HCT116 (cell line): ENCODE measurements at regions not wholly inside any gene's neighbourhood (a gene's known extent, or its start where the extent isn't known, plus 50 kb on each side); places are given as distances from the start of the nearest gene placed in this dataset.

Experiments used
- CEBPB ChIP-seq: IDR thresholded peaks from 2 replicates; pipeline ENCODE4 v1.6.1; 2012; ENCODE audit warnings: low read depth
- EGR1 ChIP-seq: IDR thresholded peaks from 2 replicates; pipeline ENCODE4 v1.6.1; 2012; ENCODE audit warnings: low read depth
- EZH2phosphoT487 ChIP-seq: fragments of 200-600 bp; IDR thresholded peaks from 2 replicates; pipeline ENCODE4 v1.6.1; 2018; ENCODE audit warnings: antibody characterized with exemption, borderline replicate concordance
- FOSL1 ChIP-seq: IDR thresholded peaks from 2 replicates; pipeline ENCODE4 v1.6.1; 2012; ENCODE audit warnings: low read depth
- POLR2A ChIP-seq: IDR thresholded peaks from 2 replicates; pipeline ENCODE4 v1.7.0; 2011; ENCODE audit warnings: borderline replicate concordance; ENCODE audit not compliant: insufficient read depth, insufficient read length; ENCODE audit errors: extremely low read depth
- POLR2AphosphoS5 ChIP-seq: IDR thresholded peaks from 2 replicates; pipeline ENCODE4 v1.6.1; 2011; ENCODE audit warnings: mild to moderate bottlenecking, low read depth, low read length, moderate library complexity
- SP1 ChIP-seq: IDR thresholded peaks from 2 replicates; pipeline ENCODE4 v1.6.1; 2012; ENCODE audit warnings: low read depth
- ZNF274 ChIP-seq: fragments of 200-500 bp; sonication (Bioruptor generic); IDR thresholded peaks from 2 replicates; pipeline ENCODE4 v1.6.1; 2014; ENCODE audit warnings: mild to moderate bottlenecking, low read depth, low read length, inconsistent platforms
- TF ChIP-seq, protein P1 (sequence below), 3 experiments: fragments of 200-600 bp in 1 of 3; sonication (generic) in 1 of 3; IDR thresholded peaks in 2 of 3; conservative IDR thresholded peaks in 1 of 3; 2 replicates each; pipeline ENCODE4 v1.5.1; 2012 to 2017; ENCODE audit warnings: low read depth in 2 of 3, low read length in 2 of 3, antibody characterized with exemption in 1 of 3, borderline replicate concordance in 1 of 3, control low read depth in 1 of 3, mild to moderate bottlenecking in 1 of 3, mixed read lengths in 1 of 3, mixed run types in 1 of 3, moderate library complexity in 1 of 3; ENCODE audit not compliant: insufficient read depth in 1 of 3
- TF ChIP-seq, protein P2 (sequence below): IDR thresholded peaks from 2 replicates; pipeline ENCODE4 v1.6.1; 2012; ENCODE audit warnings: low read depth

DNA sequence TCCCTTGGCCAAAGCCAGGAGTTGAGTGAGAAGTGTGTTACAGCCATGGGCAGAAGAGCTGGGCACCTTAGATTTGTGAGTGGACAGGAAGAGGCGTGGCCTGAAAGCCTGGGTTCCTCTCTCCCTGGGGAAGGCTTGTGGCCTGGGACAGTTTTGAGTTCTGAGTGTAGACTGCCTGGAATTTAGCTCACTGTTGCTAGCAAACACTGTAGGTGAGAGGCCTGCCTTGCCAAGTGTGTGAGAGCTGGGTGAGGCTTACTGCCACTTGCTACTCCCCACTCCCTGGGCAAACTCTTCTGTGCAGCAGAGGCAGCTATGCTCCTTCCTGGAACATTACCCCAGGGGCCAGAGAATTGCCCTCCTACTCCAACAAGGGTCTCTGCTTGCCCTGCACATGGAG is 150.0 kb upstream of the GALNT5 start:
- TF ChIP-seq POLR2AphosphoS5 = no peak
- TF ChIP-seq, protein P1, sequence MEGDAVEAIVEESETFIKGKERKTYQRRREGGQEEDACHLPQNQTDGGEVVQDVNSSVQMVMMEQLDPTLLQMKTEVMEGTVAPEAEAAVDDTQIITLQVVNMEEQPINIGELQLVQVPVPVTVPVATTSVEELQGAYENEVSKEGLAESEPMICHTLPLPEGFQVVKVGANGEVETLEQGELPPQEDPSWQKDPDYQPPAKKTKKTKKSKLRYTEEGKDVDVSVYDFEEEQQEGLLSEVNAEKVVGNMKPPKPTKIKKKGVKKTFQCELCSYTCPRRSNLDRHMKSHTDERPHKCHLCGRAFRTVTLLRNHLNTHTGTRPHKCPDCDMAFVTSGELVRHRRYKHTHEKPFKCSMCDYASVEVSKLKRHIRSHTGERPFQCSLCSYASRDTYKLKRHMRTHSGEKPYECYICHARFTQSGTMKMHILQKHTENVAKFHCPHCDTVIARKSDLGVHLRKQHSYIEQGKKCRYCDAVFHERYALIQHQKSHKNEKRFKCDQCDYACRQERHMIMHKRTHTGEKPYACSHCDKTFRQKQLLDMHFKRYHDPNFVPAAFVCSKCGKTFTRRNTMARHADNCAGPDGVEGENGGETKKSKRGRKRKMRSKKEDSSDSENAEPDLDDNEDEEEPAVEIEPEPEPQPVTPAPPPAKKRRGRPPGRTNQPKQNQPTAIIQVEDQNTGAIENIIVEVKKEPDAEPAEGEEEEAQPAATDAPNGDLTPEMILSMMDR (IDR thresholded peaks at IDR 0.05 in 2 of 3, conservative IDR thresholded peaks at IDR 0.05 in 1 of 3; ENCODE audit: borderline replicate concordance in 1 of 3, insufficient read depth in 1 of 3, low read depth in 2 of 3, low read length in 2 of 3) = no peak
- no peak for TF ChIP-seq POLR2A
- TF ChIP-seq FOSL1 = no peak
- no peak for TF ChIP-seq ZNF274
- TF ChIP-seq SP1 = no peak
- TF ChIP-seq, protein P2, sequence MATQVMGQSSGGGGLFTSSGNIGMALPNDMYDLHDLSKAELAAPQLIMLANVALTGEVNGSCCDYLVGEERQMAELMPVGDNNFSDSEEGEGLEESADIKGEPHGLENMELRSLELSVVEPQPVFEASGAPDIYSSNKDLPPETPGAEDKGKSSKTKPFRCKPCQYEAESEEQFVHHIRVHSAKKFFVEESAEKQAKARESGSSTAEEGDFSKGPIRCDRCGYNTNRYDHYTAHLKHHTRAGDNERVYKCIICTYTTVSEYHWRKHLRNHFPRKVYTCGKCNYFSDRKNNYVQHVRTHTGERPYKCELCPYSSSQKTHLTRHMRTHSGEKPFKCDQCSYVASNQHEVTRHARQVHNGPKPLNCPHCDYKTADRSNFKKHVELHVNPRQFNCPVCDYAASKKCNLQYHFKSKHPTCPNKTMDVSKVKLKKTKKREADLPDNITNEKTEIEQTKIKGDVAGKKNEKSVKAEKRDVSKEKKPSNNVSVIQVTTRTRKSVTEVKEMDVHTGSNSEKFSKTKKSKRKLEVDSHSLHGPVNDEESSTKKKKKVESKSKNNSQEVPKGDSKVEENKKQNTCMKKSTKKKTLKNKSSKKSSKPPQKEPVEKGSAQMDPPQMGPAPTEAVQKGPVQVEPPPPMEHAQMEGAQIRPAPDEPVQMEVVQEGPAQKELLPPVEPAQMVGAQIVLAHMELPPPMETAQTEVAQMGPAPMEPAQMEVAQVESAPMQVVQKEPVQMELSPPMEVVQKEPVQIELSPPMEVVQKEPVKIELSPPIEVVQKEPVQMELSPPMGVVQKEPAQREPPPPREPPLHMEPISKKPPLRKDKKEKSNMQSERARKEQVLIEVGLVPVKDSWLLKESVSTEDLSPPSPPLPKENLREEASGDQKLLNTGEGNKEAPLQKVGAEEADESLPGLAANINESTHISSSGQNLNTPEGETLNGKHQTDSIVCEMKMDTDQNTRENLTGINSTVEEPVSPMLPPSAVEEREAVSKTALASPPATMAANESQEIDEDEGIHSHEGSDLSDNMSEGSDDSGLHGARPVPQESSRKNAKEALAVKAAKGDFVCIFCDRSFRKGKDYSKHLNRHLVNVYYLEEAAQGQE = no peak
- no peak for TF ChIP-seq EZH2phosphoT487
- TF ChIP-seq EGR1 = no peak
- TF ChIP-seq CEBPB = no peak
